TTC549 (cell line): ENCODE measurements at regions not wholly inside any gene's neighbourhood (a gene's known extent, or its start where the extent isn't known, plus 50 kb on each side); places are given as distances from the start of the nearest gene placed in this dataset.
"Not testable (repeated sequence)": the region's sequence is repeated elsewhere in the genome, so short reads cannot be mapped to it uniquely, and the experiment has no call there.

Experiments used
- FAIRE-seq: peaks from 2 replicates; lab custom pipeline; 2012; peaks lifted over from hg19 to GRCh38; lab: Jason Lieb, UNC

DNA sequence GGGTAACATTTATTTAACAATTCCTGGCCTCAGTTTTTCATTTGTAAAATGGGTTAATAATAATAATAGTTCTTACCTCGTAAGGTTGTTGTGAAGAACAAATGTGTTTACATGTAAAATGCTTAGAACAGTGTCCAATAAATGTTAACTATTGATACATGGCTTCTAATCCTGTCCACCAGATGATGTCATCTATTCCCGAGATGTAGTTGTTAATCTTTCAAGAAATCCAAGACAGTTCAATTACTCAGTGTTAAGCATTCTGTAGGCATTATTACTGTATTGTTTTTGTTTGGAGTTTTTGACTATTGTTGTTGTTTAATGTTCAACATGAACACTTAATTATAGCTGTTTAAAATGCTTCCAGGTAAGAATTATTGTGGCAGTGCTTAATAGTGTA, 131.0 kb upstream of the FNDC3A start:
- no peak for FAIRE-seq

DNA sequence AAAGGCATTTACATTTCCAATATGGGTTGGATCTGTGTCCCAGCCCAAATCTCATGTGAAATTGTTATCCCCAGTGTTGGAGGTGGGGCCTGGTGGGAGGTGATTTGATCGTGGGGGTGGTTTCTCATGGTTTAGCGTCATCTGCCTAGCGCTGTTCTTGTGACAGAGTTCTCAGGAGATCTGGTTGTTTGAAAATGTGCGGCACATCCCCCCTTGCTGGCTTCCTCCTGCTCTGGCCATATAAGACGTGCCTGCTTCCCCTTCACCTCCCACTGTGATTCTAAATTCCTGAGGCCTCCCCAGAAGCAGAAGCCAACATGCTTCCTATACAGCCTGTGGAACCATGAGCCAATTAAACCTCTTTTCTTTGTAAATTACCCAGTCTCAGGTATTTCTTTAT, 126.2 kb upstream of the FNDC3A start:
- FAIRE-seq = no peak

DNA sequence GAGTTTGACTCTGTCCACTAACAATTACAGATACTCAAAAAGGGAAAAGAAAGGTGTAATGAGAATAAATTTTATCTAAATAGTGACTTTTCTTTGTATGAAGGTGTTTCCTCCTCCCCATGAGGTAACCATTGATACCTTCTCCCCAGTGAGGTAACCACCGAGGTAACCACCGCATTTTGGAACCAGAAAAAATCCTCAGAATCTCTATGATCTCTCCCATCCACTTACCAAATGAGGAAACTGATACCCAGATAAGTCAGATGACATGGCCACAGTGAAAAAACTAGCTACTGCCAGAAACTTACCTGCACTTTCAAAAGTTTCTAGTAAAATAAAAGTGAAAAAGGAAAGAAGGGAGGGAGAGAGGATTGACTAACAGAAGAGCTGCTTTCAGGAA, 124.0 kb upstream of the FNDC3A start:
- no peak for FAIRE-seq

DNA sequence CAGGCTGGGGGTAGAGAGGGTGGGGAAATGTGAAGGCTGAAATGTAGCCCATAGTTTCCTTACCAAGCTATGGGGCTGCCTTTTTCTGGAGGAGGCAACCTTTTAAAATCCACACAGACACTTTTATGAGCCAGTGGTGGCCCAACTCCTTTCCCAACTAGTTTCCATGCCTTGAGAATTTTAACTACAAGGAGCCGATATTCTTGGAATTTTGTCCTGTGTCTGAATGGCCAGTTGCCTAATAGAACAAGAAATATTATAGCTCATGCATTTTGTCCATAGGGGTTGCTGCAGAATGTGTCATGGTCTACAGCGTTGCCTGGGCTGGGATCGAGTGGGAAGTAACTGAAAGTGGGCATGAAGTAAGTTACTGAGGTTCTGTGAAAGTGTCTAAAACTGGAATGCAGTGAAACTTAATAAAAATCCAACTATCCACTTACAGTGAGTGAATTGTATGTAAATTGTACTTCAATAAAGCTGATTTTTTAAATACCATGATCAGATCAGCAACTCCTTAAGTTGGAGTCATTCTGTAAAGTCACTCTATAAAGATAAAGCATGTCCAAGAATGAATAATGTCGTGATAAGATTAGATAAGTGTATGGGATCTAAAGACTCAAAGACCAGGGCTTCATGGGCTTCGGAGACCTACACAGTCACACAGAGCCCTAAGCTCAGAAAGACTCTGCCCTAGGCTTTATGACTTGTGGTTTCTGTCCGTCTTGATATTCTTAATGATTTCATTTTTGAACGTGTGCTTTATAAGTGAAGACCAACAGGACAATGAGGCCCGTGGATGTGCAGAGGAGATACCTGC, 122.6 kb upstream of the FNDC3A start:
- no peak for FAIRE-seq

DNA sequence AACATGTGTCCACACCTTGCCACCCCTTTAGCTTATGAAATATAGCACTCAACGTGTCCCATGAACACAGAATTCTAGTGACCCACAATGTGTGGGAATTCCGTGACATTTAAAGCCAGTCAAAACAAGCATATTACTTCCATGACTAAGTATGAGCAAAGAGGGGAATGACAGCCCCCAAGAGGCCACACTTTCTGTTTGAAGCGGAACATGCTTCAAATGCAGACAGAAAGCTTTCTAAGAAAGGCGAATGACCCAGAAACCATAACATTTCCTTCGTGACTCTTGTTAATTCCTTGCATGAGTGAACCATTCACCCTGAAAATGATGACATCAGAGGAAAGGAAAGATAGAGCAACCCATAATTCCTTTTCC, 122.0 kb upstream of the FNDC3A start:
- no peak for FAIRE-seq

DNA sequence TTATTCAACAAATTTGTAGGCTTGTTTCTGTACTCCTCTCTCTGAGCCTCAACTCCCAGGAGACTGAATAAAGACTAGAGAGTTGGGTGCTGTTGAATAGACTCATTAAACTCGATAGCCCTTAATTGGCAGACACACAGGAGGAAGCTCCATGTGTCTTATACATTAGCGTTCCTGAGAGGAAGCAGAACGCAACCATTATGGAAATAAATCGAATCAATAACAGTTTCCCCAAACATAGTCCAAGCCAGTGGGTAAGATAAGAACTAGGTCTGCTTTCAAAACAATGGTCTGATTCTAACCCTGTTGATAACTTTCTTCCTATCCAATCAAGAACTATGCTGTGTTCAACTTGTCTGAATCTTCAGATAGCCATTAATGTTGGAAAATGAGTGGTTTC, 118.1 kb upstream of the FNDC3A start:
- no peak for FAIRE-seq

DNA sequence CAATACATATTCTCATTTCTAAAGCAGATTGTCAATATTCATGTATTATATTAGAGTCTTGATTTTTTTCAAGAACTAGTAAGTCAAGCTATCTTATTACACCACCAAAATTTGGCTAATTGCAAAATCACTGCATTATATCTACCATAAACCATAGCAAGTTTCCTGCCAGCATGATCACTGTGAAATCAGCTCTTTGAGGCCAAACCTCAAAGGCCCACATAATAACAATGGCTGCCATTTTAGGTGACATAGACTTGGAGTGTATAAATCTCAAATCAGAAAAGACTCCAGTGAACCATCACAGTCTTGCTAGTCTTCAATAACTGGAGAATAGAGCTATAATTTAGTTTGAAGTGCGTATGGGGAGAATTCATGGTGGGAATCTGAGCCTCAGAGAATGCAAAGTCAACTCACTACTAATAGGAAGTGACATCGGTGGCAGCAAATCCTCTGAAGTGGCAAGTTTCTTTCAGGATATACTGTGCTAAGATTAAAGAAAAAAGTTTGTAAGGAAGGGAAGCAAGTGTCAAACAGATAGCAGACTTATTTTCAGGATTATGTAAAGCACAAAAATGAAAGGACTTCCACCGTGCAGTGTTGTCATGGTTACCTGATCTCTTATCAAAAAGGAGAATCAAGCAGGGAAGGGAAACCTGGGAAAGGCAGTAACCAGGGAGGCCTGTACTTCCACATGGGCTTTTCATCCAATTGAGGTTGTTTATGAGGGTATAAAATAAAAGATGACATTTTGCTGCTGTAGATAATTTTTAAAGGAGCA, 117.4 kb upstream of the FNDC3A start:
- FAIRE-seq = no peak

DNA sequence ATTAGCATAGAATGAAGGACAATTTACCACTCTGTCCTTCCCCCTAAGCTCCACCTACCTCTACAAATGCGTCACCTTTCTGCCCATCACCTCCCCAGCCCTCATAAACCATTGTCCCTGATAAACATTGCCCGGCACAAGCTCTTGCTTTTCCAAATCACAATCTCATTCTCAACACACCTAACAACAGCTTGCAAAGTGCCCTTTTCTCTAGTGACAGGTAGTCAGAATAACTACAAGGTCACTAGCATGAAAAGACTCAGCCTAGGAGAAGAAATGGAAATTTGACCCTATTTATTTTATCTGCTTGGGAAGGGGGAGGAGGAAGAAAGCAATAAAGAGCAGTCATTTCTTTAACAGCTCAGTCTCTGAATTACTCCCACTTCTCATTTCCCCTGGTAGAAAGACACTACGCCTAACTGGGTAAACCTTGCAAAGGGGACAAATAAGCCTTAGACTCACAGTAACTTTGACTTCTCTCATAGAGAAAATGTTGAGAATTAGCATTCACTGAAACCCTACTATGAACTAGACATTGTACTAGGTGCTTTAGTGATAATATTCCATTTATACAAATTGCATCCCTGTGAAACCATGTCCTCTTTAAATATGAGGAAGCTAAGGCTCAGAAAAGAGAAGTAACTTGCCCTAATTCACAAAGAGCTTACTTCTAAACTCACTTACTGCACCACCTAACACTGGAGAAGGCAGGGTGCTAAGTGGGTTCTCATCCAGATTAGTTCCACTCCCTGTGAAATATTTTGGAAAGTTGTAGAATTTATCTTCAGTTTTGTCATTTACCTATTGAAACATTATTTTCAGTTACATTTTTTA, 116.2 kb upstream of the FNDC3A start:
- no peak for FAIRE-seq

DNA sequence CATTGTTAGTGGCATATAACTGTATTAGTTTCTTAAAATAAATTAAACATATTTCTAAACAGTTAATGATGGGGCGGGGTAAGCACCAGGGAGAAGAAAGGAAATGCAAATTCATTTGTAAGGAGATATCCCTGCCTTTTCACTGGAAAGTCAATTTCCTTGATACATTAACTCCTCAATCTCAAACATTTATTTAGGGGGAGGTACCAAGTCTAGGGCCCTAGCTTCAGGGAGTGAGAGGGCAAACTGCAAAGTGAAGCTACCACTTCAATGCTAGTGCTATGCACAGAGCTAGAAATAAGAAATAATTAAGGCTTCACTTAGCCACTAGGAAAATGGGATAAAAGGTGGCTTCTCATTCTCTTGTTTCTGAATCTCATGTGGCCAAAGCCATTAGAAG, 115.3 kb upstream of the FNDC3A start:
- FAIRE-seq = no peak

DNA sequence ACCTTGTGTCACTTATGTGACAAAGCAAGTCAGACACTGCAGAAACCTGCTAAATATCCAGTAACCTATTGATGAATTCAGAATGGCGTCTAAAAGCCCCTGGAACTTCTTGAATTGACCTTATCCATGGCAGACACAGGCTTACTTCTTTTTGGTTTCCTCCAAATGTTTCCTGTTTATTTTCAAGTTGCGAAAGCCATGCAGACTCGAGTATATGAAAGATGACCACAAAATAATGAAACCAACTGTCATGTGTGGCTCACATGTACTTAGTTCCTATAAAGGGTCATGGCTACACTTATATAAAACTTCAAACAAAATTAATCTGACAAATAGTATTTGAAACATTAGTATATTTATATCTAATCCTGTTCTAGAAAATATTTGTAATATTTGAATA, 113.1 kb upstream of the FNDC3A start:
- no peak for FAIRE-seq

DNA sequence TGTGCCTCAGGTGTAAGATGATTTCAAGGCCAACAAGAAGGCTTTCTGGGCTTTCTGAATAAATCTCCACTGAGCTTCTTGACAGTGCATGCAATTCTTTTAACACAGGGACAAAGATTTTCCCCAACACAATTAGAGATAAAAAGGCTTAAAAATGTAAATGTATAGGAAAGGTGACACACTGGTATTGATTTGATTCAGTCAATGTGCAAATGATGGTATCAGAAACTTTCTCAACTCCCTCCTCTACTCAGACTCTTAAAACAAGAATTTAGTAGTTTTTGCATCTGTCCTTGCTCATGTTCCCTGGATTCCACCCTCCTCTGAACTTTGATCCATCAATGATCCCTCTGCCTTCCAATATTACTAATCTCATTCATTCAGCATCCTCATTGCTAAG, 111.6 kb upstream of the FNDC3A start:
- no peak for FAIRE-seq

DNA sequence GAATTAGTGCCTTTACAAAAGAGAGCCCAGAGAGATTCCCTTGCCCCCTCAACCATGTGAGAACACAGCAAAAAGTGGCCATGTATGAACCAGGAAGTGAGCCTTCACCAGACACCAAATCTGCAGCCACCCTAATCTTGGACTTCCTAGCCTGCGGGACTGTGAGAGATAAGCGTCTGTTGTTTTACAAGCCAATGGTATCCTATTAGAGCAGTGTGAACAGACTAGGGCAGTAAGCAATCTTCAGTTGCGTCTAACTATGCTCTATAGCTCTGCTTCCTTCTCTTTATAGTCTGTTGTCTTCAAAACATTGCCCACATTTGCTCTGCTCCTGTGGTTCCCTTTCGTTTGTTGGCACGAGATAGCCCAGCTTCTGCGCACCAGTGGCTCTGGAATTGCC, 109.5 kb upstream of the FNDC3A start:
- FAIRE-seq = no peak

DNA sequence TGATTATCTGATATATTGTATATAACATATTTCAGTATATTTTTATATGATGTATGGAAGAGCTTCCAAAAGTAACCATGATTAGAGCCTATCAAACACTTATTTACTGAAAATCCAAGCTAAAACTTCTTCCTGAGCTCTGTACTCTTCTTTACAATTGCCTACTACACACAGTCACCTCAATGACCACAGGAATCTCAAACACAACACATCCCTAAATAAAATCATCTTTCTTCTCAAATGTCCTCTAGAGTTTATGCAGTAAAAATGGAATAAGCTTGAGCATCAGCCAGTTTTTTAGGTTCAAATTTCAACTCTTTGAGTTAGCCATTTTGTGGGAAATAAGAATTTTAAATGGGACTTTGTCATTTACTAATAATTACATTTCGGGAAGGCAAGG, 102.6 kb upstream of the FNDC3A start:
- FAIRE-seq = no peak

DNA sequence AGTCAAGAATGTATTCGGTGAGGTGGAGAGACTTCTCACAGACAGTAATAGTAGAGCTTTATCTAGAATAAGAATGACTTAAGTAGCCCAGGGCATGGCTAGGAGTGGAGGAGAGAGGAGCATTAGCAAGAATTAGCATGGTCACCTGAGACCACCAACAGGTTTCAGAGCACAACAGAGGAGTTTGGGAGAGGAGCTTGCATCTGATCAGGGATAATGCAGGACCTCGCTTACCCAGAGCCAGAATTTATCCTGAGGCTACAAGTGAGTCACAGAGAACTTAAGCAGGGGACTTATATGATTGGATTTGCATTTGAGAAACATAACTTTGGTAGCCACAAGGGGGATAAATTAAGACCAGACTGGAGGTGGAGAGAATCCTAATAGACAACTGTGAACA, 102.1 kb upstream of the FNDC3A start:
- no peak for FAIRE-seq

DNA sequence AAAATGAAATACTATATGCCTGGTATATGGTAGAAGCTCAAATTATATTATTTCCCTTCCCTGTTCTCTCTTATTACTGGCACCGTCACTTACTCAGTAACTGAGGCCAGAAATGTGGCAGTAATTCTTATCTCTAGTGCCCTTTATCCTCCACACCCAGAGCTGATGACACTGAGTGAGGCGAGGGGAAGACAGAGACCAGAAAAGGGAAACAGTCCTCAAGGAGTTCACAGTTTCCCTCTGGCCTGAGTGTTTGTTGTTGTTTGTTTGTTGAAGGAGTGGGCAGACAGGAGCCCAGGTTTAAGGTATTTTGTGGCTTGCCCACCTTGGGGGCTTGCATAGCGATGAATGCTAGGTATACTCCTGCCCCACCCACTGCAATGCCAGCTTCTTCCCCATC, 101.5 kb upstream of the FNDC3A start:
- FAIRE-seq = no peak

DNA sequence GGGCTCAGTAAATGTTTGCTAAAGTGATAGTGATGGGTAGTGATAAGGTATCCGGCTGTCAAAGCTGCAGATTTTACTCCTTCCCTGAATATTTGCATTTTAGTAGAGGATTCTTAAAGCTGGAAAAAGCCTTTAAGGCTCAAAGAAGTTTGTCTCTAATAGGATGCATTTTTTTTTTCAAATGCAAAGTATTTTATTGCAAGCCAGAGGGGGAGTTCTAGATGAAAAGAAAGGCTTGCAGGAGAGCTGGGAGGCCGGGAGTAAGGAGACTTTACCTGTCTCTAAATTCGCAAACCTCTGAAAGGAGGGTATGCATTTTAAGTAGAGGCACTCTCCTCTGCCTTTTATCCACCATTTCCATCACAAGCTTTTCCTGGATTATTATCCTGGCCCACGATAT, 100.7 kb upstream of the FNDC3A start:
- FAIRE-seq = no peak

DNA sequence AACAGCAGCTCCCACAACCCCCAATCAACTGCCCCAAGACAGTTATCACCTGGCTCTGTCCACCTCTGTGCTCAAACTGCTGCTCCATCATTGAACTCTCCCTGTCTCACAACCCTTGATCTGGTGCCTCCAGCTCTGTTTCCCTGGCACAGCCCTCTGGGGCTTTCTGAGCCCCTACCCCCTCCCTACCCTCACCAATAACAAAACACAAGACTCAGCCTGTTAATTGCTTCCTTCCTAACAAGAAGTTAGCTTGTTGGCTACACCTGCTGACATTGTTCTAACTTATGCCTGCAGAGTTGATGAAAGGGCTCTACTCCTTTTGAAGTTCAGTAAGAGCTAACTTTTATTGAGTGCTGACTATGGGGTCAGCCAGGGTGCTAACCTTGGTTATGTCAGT, 99.4 kb upstream of the FNDC3A start:
- no peak for FAIRE-seq

DNA sequence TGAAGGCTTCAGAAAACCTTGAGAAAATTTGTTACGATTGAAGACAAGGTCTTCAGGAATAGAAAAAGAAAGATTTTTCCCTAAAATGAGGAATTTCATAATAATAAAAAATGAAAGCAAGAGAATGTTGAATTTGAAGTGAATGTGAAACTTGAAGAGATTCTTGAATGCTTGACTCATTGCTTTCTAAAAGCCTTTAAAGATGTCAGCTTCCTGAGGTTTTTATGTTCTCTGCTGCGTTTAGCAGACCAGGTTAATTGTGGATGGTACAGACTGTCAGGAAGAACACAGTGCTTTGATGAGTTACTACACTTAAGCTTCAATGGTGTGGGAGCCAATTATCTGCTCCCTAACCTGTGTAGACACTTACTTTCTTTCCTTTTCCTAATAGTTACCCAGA, 96.3 kb upstream of the FNDC3A start:
- no peak for FAIRE-seq

DNA sequence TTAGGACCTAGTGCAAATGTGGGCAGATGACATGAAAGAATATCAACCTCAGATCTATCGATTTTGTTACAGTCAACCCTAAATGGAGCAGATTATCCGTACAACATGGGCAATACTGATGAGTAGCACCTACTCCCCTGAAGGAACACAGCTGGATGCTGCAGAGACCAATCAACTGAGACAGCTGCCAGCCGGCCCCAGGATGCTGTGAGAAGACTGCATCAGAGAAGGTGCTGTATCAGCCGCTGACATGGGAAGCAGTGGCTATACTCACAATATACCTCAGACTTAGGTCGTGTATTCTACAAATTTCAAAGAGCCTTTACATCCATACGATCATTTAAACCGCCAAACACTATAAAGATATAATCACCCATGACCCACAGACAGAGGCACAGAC, 95.9 kb upstream of the FNDC3A start:
- FAIRE-seq = no peak

DNA sequence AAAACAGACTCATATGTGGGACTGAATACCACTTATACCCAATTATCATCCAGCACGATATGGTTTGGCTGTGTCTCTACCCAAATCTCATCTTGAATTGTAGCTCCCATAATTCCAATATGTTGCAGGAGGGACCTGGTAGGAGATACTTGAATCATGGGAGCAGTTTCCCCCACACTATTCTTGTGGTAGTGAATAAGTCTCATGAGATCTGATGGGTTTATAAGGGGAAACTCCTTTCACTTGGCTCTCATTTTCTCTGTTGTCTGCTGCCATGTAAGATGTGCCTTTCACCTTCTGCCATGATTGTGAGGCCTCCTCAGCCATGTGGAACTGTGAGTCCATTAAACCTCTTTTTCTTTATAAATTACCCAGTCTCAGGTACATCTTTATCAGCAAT, 91.9 kb upstream of the FNDC3A start:
- FAIRE-seq = not testable (repeated sequence)

DNA sequence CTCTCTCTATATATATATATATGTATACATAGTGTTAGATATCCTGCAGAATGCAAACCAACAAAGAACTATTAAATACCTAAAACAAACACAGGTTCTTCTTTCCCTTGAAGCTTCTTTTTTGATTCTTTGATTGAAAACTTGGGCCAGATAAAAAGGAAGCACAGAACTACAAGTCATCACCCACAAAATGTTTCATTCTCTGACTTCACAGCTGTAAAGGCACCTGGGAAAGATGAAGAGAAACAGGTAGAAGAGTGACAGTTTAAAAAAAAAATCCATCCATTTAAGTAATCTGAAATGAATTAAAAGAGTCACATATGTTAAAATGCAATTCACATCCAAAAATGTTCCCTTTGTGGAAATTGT, 90.7 kb upstream of the FNDC3A start:
- FAIRE-seq = no peak

DNA sequence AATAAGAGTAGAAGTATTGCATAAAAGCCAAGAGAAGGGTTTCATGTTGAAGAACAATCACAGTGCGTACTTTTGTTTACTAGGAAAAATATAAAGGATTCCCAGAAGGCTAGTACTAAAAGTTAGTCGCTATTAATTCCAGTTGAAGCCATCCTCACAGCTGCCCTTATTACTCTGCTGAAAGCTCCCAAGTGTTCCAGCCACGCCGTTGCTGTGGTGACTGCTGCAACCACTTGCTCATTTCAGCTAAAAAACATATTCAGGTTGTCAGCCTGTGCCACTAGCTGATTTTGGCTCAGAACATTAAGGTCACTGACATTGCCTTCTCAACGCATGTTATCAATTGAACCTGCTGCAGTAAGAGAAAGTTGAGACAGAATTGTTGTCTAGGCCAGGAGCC, 87.1 kb upstream of the FNDC3A start:
- FAIRE-seq = no peak

DNA sequence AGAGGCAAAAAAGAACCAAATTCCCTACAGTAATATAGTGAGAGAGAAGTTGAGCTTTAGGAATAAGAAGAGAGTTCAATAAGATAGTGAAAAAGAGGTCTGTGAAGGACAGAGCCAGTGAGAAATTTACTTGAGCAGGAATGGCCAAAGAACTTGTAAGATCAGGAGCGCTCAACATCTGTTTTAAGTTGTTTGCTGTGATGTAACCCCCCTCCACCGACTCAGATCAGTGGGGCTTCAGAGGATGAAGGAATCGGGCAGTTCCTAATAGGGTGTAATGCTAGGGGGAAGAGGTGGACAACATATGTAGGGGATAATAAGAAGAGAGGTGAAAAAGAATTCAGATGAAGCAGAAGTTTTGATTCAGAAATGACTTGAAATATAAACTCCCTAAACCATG, 85.3 kb upstream of the FNDC3A start:
- no peak for FAIRE-seq
